T-cell (primary cell): ENCODE measurements at regions not wholly inside any gene's neighbourhood (a gene's known extent, or its start where the extent isn't known, plus 50 kb on each side); places are given as distances from the start of the nearest gene placed in this dataset.
A peak's percentile ranks its signal among the peaks of the same experiment; 100 is the strongest.

Source experiments
- ATAC-seq, 4 experiments: fragments of 200-7000 bp in 3 of 4; fragments of 150-1000 bp in 1 of 4; cut with Tn5 transposase; replicated peaks in 1 of 4; 1 replicate in 3 of 4; 2 replicates in 1 of 4; pipeline ENCODE4 v1.10.0; 2021; ENCODE audit warnings: moderate library complexity in 3 of 4, mild to moderate bottlenecking in 2 of 4, moderate number of reproducible peaks in 1 of 4
- CTCF ChIA-PET, 2 donors: fragments of 300-600 bp; sonication (Branson Sonifier 250); formaldehyde crosslinking; loops; one replicate each; lab custom pipeline; 2022; ENCODE audit warnings: antibody characterized with exemption in 2 of 2; lab: Charles Lee
- POLR2A ChIA-PET, 2 donors: fragments of 300-600 bp; sonication (Branson Sonifier 250); formaldehyde crosslinking; loops; one replicate each; lab custom pipeline; 2022; ENCODE audit warnings: antibody characterized with exemption in 2 of 2; lab: Charles Lee
- DNase-seq, 35 experiments: peaks; one replicate each; pipeline versions ENCODE4 v3.0.0 to v3.0.0-alpha.2; 2013 to 2023
- H3K27ac ChIP-seq: one replicate; pipeline ENCODE4 v1.5.1; 2013; ENCODE audit warnings: low read length
- H3K27me3 ChIP-seq, 2 experiments: replicated peaks in 1 of 2; 1 replicate in 1 of 2; 2 replicates in 1 of 2; pipeline versions ENCODE4 v1.6.1 to v1.7.0; 2013; ENCODE audit warnings: low read length in 1 of 2, mixed read lengths in 1 of 2; ENCODE audit not compliant: control insufficient read depth in 2 of 2, insufficient read depth in 2 of 2; ENCODE audit errors: extremely low read depth in 1 of 2
- H3K36me3 ChIP-seq, 2 donors: 1 replicate in 1 of 2; 2 replicates in 1 of 2; pipeline versions ENCODE4 v1.6.1 to v1.7.0; 2013; ENCODE audit warnings: low read length in 1 of 2; ENCODE audit not compliant: control insufficient read depth in 2 of 2, insufficient read depth in 1 of 2; ENCODE audit errors: extremely low read depth in 1 of 2
- H3K4me1 ChIP-seq, 2 experiments: 1 replicate in 1 of 2; 2 replicates in 1 of 2; pipeline versions ENCODE4 v1.6.1 to v1.7.0; 2013; ENCODE audit warnings: low read length in 2 of 2, mixed read lengths in 1 of 2; ENCODE audit not compliant: insufficient read depth in 2 of 2, control insufficient read depth in 1 of 2; ENCODE audit errors: extremely low read depth in 1 of 2
- H3K4me3 ChIP-seq, 2 donors: 1 replicate in 1 of 2; 2 replicates in 1 of 2; pipeline versions ENCODE4 v1.5.1 to v1.7.0; 2013; ENCODE audit warnings: mild to moderate bottlenecking in 2 of 2, low read length in 1 of 2, moderate library complexity in 1 of 2; ENCODE audit not compliant: control insufficient read depth in 1 of 2; ENCODE audit errors: extremely low read depth in 1 of 2
- H3K9me3 ChIP-seq: 2 replicates; pipeline ENCODE4 v1.7.0; 2013
- H3K27ac Mint-ChIP-seq, 2 donors: one replicate each; pipeline ENCODE4 v1.8.0; 2020 to 2021; ENCODE audit warnings: mild to moderate bottlenecking in 2 of 2, mixed read lengths in 2 of 2
- H3K27me3 Mint-ChIP-seq, 2 donors: one replicate each; pipeline ENCODE4 v1.8.0; 2021 to 2022; ENCODE audit warnings: mixed read lengths in 2 of 2
- H3K36me3 Mint-ChIP-seq: one replicate; pipeline ENCODE4 v1.8.0; 2021; ENCODE audit warnings: mixed read lengths
- H3K4me1 Mint-ChIP-seq, 3 donors: one replicate each; pipeline ENCODE4 v1.8.0; 2020 to 2022; ENCODE audit warnings: mixed read lengths in 3 of 3, mild to moderate bottlenecking in 1 of 3
- H3K4me3 Mint-ChIP-seq, 3 donors: one replicate each; pipeline ENCODE4 v1.8.0; 2020 to 2022; ENCODE audit warnings: mild to moderate bottlenecking in 3 of 3, mixed read lengths in 3 of 3, moderate library complexity in 3 of 3
- H3K9me3 Mint-ChIP-seq, 3 donors: one replicate each; pipeline ENCODE4 v1.8.0; 2020 to 2022; ENCODE audit warnings: mixed read lengths in 3 of 3
- WGBS: methylation state at CpG from one replicate; pipeline ENCODE4 v1.1.5; 2013; ENCODE audit warnings: missing lambda C conversion rate; ENCODE audit not compliant: insufficient coverage; 5-methylcytosine and 5-hydroxymethylcytosine counted together

- H3K4me3 Mint-ChIP-seq = no peak overlapping the region
- peaks cover 0 to 2% (median 2%) of the 10 kb centered on the region in 3 donors for H3K4me1 Mint-ChIP-seq
- no peaks in the 10 kb centered on the region for H3K9me3 ChIP-seq
- WGBS = no CpG with 5 or more reads among the region's 6 CpGs
- H3K4me1 ChIP-seq = no peaks in the 10 kb centered on the region
- H3K4me3 ChIP-seq = no peak overlapping the region
- no peak overlapping the region for H3K27ac ChIP-seq
- CTCF ChIA-PET = interaction anchor here in 1 of 2 donors (1.0 to 1.8 kb wide), 3 partner anchors 127 to 274 kb away, joined by 3 to 5 read pairs (median 5); no protein-coding TSS in a partner anchor
- DNase-seq (peak in 7 of 35 experiments; percentile 1 to 42 (median 3)), ATAC-seq (no peak)
- no peaks in the 10 kb centered on the region for H3K9me3 Mint-ChIP-seq
- H3K27me3 Mint-ChIP-seq = peaks cover 6 to 26% of the 10 kb centered on the region in 2 donors
- POLR2A ChIA-PET = interaction anchor here in 1 of 2 donors (0.5 kb wide), 1 partner anchor 224 kb away, joined by 6 read pairs; no protein-coding TSS in a partner anchor
- no peak overlapping the region for H3K27ac Mint-ChIP-seq
- H3K36me3 Mint-ChIP-seq = no peaks in the 10 kb centered on the region
- H3K27me3 ChIP-seq = peaks cover 0 to 12% of the 10 kb centered on the region in 2 experiments
- H3K36me3 ChIP-seq = no peaks in the 10 kb centered on the region
These were observed 82.2 kb upstream of the ABCD3 start for GRCh38 chr1:94335950-94336349.

GRCh38 chr1:94335447-94335846 lies 82.7 kb upstream of the ABCD3 start:
- Mint-ChIP-seq H3K4me3 (no peak overlapping the region), H3K9me3 (no peaks in the 10 kb centered on the region), H3K27ac (no peak overlapping the region), H3K27me3 (peaks cover 8 to 31% of the 10 kb centered on the region in 2 donors), H3K36me3 (no peaks in the 10 kb centered on the region), H3K4me1 (peaks cover 1 to 2% (median 2%) of the 10 kb centered on the region in 3 donors)
- Histone ChIP-seq H3K36me3 (no peaks in the 10 kb centered on the region), H3K4me1 (no peaks in the 10 kb centered on the region), H3K27me3 (peaks cover 0 to 15% of the 10 kb centered on the region in 2 experiments), H3K27ac (no peak overlapping the region), H3K4me3 (no peak overlapping the region), H3K9me3 (no peaks in the 10 kb centered on the region)
- CTCF ChIA-PET = interaction anchor here in 1 of 2 donors (0.7 to 1.8 kb wide), 3 partner anchors 13 to 274 kb away, joined by 3 to 5 read pairs (median 4); no protein-coding TSS in a partner anchor
- POLR2A ChIA-PET = no interaction called here
- 100% methylated on average over 1 of the region's 2 CpGs for WGBS
- ATAC-seq = no peak
- no peak for DNase-seq

GRCh38 chr1:94334764-94335163 lies 83.4 kb upstream of the ABCD3 start:
- Histone ChIP-seq H3K36me3 (no peaks in the 10 kb centered on the region), H3K27me3 (peaks cover 0 to 15% of the 10 kb centered on the region in 2 experiments), H3K9me3 (no peaks in the 10 kb centered on the region), H3K4me3 (no peak overlapping the region), H3K4me1 (no peaks in the 10 kb centered on the region), H3K27ac (no peak overlapping the region)
- H3K4me3 Mint-ChIP-seq = no peak overlapping the region
- H3K27me3 Mint-ChIP-seq = peaks cover 13 to 36% of the 10 kb centered on the region in 2 donors
- no CpG with 5 or more reads among the region's 2 CpGs for WGBS
- peaks cover 2 to 5% (median 2%) of the 10 kb centered on the region in 3 donors for H3K4me1 Mint-ChIP-seq
- no peaks in the 10 kb centered on the region for H3K36me3 Mint-ChIP-seq
- ChIA-PET POLR2A (interaction anchor here in 1 of 2 donors (0.6 kb wide), 1 partner anchor 760 kb away, joined by 3 read pairs; no protein-coding TSS in a partner anchor), CTCF (interaction anchor here in 1 of 2 donors (0.7 to 1.8 kb wide), 3 partner anchors 12 to 273 kb away, joined by 3 to 5 read pairs (median 4); no protein-coding TSS in a partner anchor)
- DNase-seq (no peak), ATAC-seq (no peak)
- no peak overlapping the region for H3K27ac Mint-ChIP-seq
- H3K9me3 Mint-ChIP-seq = no peaks in the 10 kb centered on the region

GRCh38 chr1:94332952-94333351 lies 85.2 kb upstream of the ABCD3 start:
- Histone ChIP-seq H3K4me3 (no peak overlapping the region), H3K36me3 (no peaks in the 10 kb centered on the region), H3K9me3 (no peaks in the 10 kb centered on the region), H3K27me3 (peaks cover 0 to 10% of the 10 kb centered on the region in 2 experiments), H3K27ac (no peak overlapping the region), H3K4me1 (no peaks in the 10 kb centered on the region)
- Mint-ChIP-seq H3K9me3 (no peaks in the 10 kb centered on the region), H3K27me3 (peaks cover 25 to 40% of the 10 kb centered on the region in 2 donors), H3K4me3 (no peak overlapping the region), H3K4me1 (peaks cover 2 to 5% (median 2%) of the 10 kb centered on the region in 3 donors), H3K27ac (no peak overlapping the region), H3K36me3 (no peaks in the 10 kb centered on the region)
- ChIA-PET CTCF (interaction anchor here in 1 of 2 donors (0.8 kb wide), 1 partner anchor 308 kb away, joined by 3 read pairs; no protein-coding TSS in a partner anchor), POLR2A (interaction anchor here (0.5 to 0.6 kb wide), 2 partner anchors 235 to 949 kb away, joined by 3 read pairs; no protein-coding TSS in a partner anchor)
- no peak for ATAC-seq
- 76% methylated on average over 3 of the region's 4 CpGs for WGBS
- DNase-seq = no peak

GRCh38 chr1:94332516-94332915 lies 85.7 kb upstream of the ABCD3 start:
- Histone ChIP-seq H3K27ac (no peak overlapping the region), H3K4me3 (no peak overlapping the region), H3K27me3 (peaks cover 0 to 9% of the 10 kb centered on the region in 2 experiments), H3K9me3 (no peaks in the 10 kb centered on the region), H3K4me1 (no peaks in the 10 kb centered on the region), H3K36me3 (no peaks in the 10 kb centered on the region)
- H3K27ac Mint-ChIP-seq = no peak overlapping the region
- ChIA-PET POLR2A (interaction anchor here (0.5 to 0.6 kb wide), 2 partner anchors 235 to 950 kb away, joined by 3 read pairs; no protein-coding TSS in a partner anchor), CTCF (interaction anchor here (0.7 to 0.8 kb wide), 2 partner anchors 270 to 307 kb away, joined by 3 read pairs; no protein-coding TSS in a partner anchor)
- ATAC-seq (no peak), DNase-seq (no peak)
- H3K4me1 Mint-ChIP-seq = peaks cover 2 to 5% (median 2%) of the 10 kb centered on the region in 3 donors
- H3K27me3 Mint-ChIP-seq = peaks cover 25 to 37% of the 10 kb centered on the region in 2 donors
- no peaks in the 10 kb centered on the region for H3K36me3 Mint-ChIP-seq
- no peak overlapping the region for H3K4me3 Mint-ChIP-seq
- no peaks in the 10 kb centered on the region for H3K9me3 Mint-ChIP-seq

GRCh38 chr1:94329986-94330385 lies 88.2 kb upstream of the ABCD3 start:
- Histone ChIP-seq H3K4me1 (no peaks in the 10 kb centered on the region), H3K36me3 (no peaks in the 10 kb centered on the region), H3K4me3 (no peak overlapping the region), H3K27ac (no peak overlapping the region), H3K9me3 (no peaks in the 10 kb centered on the region), H3K27me3 (peaks cover 0 to 15% of the 10 kb centered on the region in 2 experiments)
- ChIA-PET CTCF (interaction anchor here in 1 of 2 donors (0.6 kb wide), 1 partner anchor 1374 kb away, joined by 4 read pairs; no protein-coding TSS in a partner anchor), POLR2A (no interaction called here)
- DNase-seq (no peak), ATAC-seq (no peak)
- no peaks in the 10 kb centered on the region for H3K36me3 Mint-ChIP-seq
- H3K4me1 Mint-ChIP-seq = peaks cover 0 to 10% (median 3%) of the 10 kb centered on the region in 3 donors
- H3K27me3 Mint-ChIP-seq = peaks cover 34 to 52% of the 10 kb centered on the region in 2 donors
- no peak overlapping the region for H3K4me3 Mint-ChIP-seq
- 32% methylated on average over 3 of the region's 3 CpGs for WGBS
- H3K27ac Mint-ChIP-seq = no peak overlapping the region
- H3K9me3 Mint-ChIP-seq = no peaks in the 10 kb centered on the region
